OCI-LY3 (cell line): ENCODE measurements at regions not wholly inside any gene's neighbourhood (a gene's known extent, or its start where the extent isn't known, plus 50 kb on each side); places are given as distances from the start of the nearest gene placed in this dataset.
"Not testable (repeated sequence)": the region's sequence is repeated elsewhere in the genome, so short reads cannot be mapped to it uniquely, and the experiment has no call there.

Source experiments
- H2AFZ ChIP-seq: fragments of 200-600, 300-600 bp; shearing (Covaris generic); 2 replicates; pipeline ENCODE4 v1.6.0; 2014; ENCODE audit warnings: antibody characterized with exemption, low read depth, low read length
- H3K27ac ChIP-seq: fragments of 200-600, 300-600 bp; sonication (generic); 2 replicates; pipeline ENCODE4 v1.5.1; 2014; ENCODE audit warnings: mild to moderate bottlenecking, low read length, moderate library complexity, mixed read lengths
- H3K27me3 ChIP-seq: fragments of 200-600, 300-600 bp; sonication (generic); 2 replicates; pipeline ENCODE4 v1.6.1; 2014; ENCODE audit warnings: low read depth, low read length, mixed read lengths
- H3K36me3 ChIP-seq: fragments of 200-600, 300-600 bp; sonication (generic); replicated peaks from 2 replicates; pipeline ENCODE3; 2014; ENCODE audit warnings: low read depth, low read length, mixed read lengths
- H3K4me1 ChIP-seq: fragments of 300-600, 200-600 bp; sonication (generic); 2 replicates; pipeline ENCODE4 v1.6.1; 2014; ENCODE audit warnings: low read length, mixed read lengths
- H3K4me2 ChIP-seq: fragments of 200-600, 300-600 bp; sonication (generic); 2 replicates; pipeline ENCODE4 v1.6.1; 2014; ENCODE audit warnings: low read length, mixed read lengths
- H3K4me3 ChIP-seq: fragments of 300-600, 200-600 bp; sonication (generic); 2 replicates; pipeline ENCODE4 v1.5.1; 2014; ENCODE audit warnings: antibody characterized with exemption, mild to moderate bottlenecking, low read length, moderate library complexity
- H3K79me2 ChIP-seq: fragments of 300-600, 200-600 bp; shearing (Covaris generic); 2 replicates; pipeline ENCODE4 v1.6.1; 2014; ENCODE audit warnings: mild to moderate bottlenecking, low read length, mixed read lengths
- H3K9ac ChIP-seq: fragments of 300-600, 200-600 bp; shearing (Covaris generic); 2 replicates; pipeline ENCODE4 v1.6.0; 2014; ENCODE audit warnings: mild to moderate bottlenecking, low read length, moderate library complexity
- H3K9me3 ChIP-seq: fragments of 200-600, 300-600 bp; shearing (Covaris generic); 2 replicates; pipeline ENCODE4 v1.6.1; 2014; ENCODE audit warnings: low read length, mixed read lengths; ENCODE audit not compliant: insufficient read depth
- H4K20me1 ChIP-seq: fragments of 200-600, 300-600 bp; sonication (generic); 2 replicates; pipeline ENCODE4 v1.6.1; 2016; ENCODE audit warnings: low read length, mixed read lengths; ENCODE audit not compliant: insufficient read depth
- EZH2phosphoT487 ChIP-seq: fragments of 200-600 bp; shearing (Covaris generic); IDR thresholded peaks from 2 replicates; pipeline ENCODE4 v1.6.1; 2018; ENCODE audit warnings: antibody characterized with exemption, mixed run types, low read depth
- TF ChIP-seq, protein P1 (sequence below): fragments of 200-600, 300-600 bp; sonication (generic); IDR thresholded peaks from 2 replicates; pipeline ENCODE4 v1.5.1; 2014; ENCODE audit warnings: antibody characterized with exemption, low read length, low read depth

DNA sequence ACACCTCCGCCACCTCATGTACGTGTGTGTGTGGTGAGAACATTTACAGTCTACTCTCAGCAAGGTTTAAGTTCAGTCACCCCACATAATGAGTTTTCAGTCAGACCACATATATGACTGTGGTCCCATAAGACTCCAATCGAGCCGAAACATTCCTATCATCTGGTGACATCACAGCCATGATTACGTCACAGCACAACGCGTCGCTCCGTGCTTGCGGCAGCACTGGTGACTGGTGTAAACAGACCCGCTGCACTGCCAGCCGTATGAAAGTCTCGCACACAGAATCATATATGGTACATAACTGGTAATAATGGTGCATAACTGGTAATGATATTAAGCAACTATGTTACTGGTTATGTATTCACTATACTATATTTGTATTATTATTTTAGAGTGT is 150.7 kb downstream of the DLL1 start:
- Histone ChIP-seq H3K4me1 (no peaks in the 10 kb centered on the region), H3K9me3 (no peaks in the 10 kb centered on the region), H3K4me2 (no peak overlapping the region), H2AFZ (no peak overlapping the region), H4K20me1 (no peaks in the 10 kb centered on the region), H3K27ac (no peak overlapping the region), H3K36me3 (no peaks in the 10 kb centered on the region), H3K27me3 (no peaks in the 10 kb centered on the region), H3K79me2 (no peaks in the 10 kb centered on the region), H3K9ac (no peak overlapping the region), H3K4me3 (no peak overlapping the region)
- TF ChIP-seq, protein P1, sequence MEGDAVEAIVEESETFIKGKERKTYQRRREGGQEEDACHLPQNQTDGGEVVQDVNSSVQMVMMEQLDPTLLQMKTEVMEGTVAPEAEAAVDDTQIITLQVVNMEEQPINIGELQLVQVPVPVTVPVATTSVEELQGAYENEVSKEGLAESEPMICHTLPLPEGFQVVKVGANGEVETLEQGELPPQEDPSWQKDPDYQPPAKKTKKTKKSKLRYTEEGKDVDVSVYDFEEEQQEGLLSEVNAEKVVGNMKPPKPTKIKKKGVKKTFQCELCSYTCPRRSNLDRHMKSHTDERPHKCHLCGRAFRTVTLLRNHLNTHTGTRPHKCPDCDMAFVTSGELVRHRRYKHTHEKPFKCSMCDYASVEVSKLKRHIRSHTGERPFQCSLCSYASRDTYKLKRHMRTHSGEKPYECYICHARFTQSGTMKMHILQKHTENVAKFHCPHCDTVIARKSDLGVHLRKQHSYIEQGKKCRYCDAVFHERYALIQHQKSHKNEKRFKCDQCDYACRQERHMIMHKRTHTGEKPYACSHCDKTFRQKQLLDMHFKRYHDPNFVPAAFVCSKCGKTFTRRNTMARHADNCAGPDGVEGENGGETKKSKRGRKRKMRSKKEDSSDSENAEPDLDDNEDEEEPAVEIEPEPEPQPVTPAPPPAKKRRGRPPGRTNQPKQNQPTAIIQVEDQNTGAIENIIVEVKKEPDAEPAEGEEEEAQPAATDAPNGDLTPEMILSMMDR = no peak
- TF ChIP-seq EZH2phosphoT487 = no peak

DNA sequence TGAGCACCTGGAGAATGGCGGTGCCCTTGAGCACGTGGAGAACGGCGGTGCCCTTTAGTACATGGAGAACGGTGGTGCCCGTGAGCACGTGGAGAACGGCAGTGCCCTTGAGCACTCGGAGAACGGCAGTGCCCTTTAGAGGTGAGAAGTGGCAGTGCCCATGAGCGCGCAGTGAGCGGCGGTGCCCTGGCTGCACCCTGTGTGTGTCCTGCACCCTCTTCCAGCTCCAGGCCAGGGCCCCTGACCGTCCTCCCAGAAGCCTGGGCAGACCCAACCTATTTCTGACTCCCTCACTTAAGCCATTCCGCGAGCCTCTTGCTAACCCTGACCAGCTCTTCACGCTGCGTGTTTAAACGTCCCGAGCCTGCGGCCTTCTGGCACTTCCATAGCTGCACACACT is 151.3 kb downstream of the DLL1 start:
- Histone ChIP-seq H2AFZ (no peak overlapping the region), H3K27ac (no peak overlapping the region), H3K9ac (no peak overlapping the region), H3K27me3 (no peaks in the 10 kb centered on the region), H3K4me2 (no peak overlapping the region), H3K79me2 (no peaks in the 10 kb centered on the region), H4K20me1 (no peaks in the 10 kb centered on the region), H3K4me1 (no peaks in the 10 kb centered on the region), H3K36me3 (no peaks in the 10 kb centered on the region), H3K4me3 (no peak overlapping the region), H3K9me3 (no peaks in the 10 kb centered on the region)
- TF ChIP-seq EZH2phosphoT487 = no peak
- TF ChIP-seq, protein P1 = no peak

DNA sequence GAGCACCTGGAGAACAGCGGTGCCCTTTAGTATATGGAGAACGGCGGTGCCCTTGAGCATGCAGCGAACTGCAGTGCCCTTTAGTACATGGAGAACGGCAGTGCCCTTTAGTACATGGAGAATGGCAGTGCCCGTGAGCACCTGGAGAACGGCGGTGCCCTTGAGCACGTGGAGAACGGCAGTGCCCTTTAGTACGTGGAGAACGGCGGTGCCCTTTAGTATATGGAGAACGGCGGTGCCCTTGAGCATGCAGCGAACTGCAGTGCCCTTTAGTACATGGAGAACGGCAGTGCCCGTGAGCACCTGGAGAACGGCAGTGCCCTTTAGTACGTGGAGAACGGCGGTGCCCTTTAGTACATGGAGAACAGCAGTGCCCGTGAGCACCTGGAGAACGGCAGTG is 151.8 kb downstream of the DLL1 start:
- H3K4me2 ChIP-seq, H2AFZ ChIP-seq, H3K9me3 ChIP-seq, H3K36me3 ChIP-seq, H3K4me3 ChIP-seq, H3K27ac ChIP-seq, H3K4me1 ChIP-seq, H3K79me2 ChIP-seq, H3K9ac ChIP-seq, H4K20me1 ChIP-seq, H3K27me3 ChIP-seq: not testable (repeated sequence)

DNA sequence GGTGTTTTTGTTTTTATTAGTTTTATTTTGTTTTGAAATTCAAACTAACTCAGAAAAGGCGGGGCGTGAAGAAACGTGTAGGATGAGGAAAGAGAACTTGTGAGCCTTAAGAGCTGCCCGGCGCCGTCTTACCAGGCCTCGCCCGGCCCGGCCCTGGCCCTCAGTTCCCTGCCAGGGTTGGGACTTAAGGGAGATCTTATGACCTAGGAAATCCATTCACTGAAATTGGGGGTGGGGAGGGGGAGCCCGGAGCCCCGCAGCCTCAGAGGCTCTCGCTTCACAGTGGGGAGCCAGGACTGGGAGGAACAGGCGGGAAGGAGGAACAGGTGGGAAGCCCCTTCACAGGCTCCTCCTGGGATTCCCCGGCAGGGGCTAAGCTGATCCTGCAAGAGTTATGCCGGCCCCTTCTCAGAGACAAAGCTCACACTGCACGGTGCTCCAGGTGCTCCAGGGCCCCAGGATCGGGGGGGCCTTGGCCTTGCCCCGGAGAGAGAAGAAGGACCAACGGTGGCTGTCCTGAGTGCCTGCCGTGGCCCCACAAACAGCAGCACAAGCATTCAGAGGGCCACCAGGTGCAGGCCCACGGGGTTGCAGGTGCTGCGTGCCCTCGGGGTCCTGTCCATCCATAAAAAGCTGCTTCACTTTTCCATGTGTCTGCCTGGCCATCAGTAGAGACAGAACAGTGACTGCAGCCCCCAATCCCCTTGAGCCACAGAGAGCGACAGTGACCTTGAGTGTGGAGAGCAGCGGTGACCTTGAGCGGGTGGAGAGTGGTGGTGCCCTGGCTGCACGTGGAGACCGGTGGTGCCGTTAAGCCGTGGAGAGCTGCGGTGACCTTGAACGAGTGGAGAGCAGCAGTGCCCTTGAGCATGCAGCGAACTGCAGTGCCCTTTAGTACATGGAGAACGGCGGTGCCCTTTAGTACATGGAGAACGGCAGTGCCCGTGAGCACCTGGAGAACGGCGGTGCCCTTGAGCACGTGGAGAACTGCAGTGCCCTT is 152.7 kb downstream of the DLL1 start:
- Histone ChIP-seq H3K27me3 (no peaks in the 10 kb centered on the region), H3K4me3 (no peak overlapping the region), H3K4me2 (no peak overlapping the region), H3K79me2 (no peaks in the 10 kb centered on the region), H3K27ac (no peak overlapping the region), H4K20me1 (no peaks in the 10 kb centered on the region), H2AFZ (no peak overlapping the region), H3K4me1 (no peaks in the 10 kb centered on the region), H3K9me3 (no peaks in the 10 kb centered on the region), H3K36me3 (no peaks in the 10 kb centered on the region), H3K9ac (no peak overlapping the region)
- TF ChIP-seq, protein P1 = no peak
- TF ChIP-seq EZH2phosphoT487 = no peak
